Loucy (cell line): ENCODE measurements at regions not wholly inside any gene's neighbourhood (a gene's known extent, or its start where the extent isn't known, plus 50 kb on each side); places are given as distances from the start of the nearest gene placed in this dataset.
"Not testable (repeated sequence)": the region's sequence is repeated elsewhere in the genome, so short reads cannot be mapped to it uniquely, and the experiment has no call there.

Source experiments
- CTCF ChIP-seq: fragments of 200-600 bp; sonication (generic); conservative IDR thresholded peaks from 2 replicates; pipeline ENCODE4 v1.5.1; 2014; ENCODE audit warnings: mild to moderate bottlenecking, antibody characterized with exemption, low read length
- EZH2phosphoT487 ChIP-seq: fragments of 200-600 bp; IDR thresholded peaks from 2 replicates; pipeline ENCODE4 v1.6.1; 2018; ENCODE audit warnings: antibody characterized with exemption, mild to moderate bottlenecking, moderate library complexity, borderline replicate concordance

GRCh38 chrX:108843039-108843438 is 106.7 kb upstream of the IRS4 start:
- TF ChIP-seq CTCF, EZH2phosphoT487: not testable (repeated sequence)
